Skeletal muscle tissue (tissue), 3 donors: ENCODE measurements at regions not wholly inside any gene's neighbourhood (a gene's known extent, or its start where the extent isn't known, plus 50 kb on each side); places are given as distances from the start of the nearest gene placed in this dataset.

Source experiments
- H3K27ac ChIP-seq: one replicate; pipeline ENCODE4 v1.7.0; 2013; ENCODE audit warnings: mild to moderate bottlenecking, low read depth, low read length, inconsistent platforms
- H3K27me3 ChIP-seq, 3 donors: one replicate each; pipeline ENCODE4 v1.7.0; 2013; ENCODE audit warnings: low read length in 3 of 3; ENCODE audit not compliant: control insufficient read depth in 3 of 3, insufficient read depth in 3 of 3
- H3K36me3 ChIP-seq, 3 donors: one replicate each; pipeline ENCODE4 v1.7.0; 2013; ENCODE audit warnings: low read length in 3 of 3; ENCODE audit not compliant: control insufficient read depth in 3 of 3, insufficient read depth in 3 of 3
- H3K4me1 ChIP-seq, 3 donors: one replicate each; pipeline ENCODE4 v1.7.0; 2013; ENCODE audit warnings: low read length in 3 of 3, mild to moderate bottlenecking in 3 of 3; ENCODE audit not compliant: control insufficient read depth in 3 of 3, insufficient read depth in 3 of 3
- H3K4me3 ChIP-seq, 3 donors: one replicate each; pipeline ENCODE4 v1.7.0; 2013; ENCODE audit warnings: low read length in 3 of 3
- H3K9ac ChIP-seq, 3 donors: one replicate each; pipeline ENCODE4 v1.7.0; 2013; ENCODE audit warnings: low read length in 3 of 3, mild to moderate bottlenecking in 3 of 3, moderate library complexity in 2 of 3, low read depth in 1 of 3
- H3K9me3 ChIP-seq, 3 donors: one replicate each; pipeline ENCODE4 v1.7.0; 2013; ENCODE audit warnings: low read length in 3 of 3; ENCODE audit not compliant: control insufficient read depth in 3 of 3
- donor health status: Osteomylitis.

- Histone ChIP-seq H3K9me3 (no peaks in the 10 kb centered on the region), H3K4me3 (no peak overlapping the region), H3K4me1 (no peaks in the 10 kb centered on the region), H3K9ac (no peak overlapping the region), H3K27ac (no peak overlapping the region), H3K27me3 (no peaks in the 10 kb centered on the region), H3K36me3 (no peaks in the 10 kb centered on the region)
Observed at GRCh38 chr10:9024210-9024609, 969.7 kb downstream of the GATA3 start.

GRCh38 chr10:9028231-9028630, 973.7 kb downstream of the GATA3 start:
- no peaks in the 10 kb centered on the region for H3K9me3 ChIP-seq
- H3K36me3 ChIP-seq, result no peaks in the 10 kb centered on the region
- no peak overlapping the region for H3K9ac ChIP-seq
- no peaks in the 10 kb centered on the region for H3K27me3 ChIP-seq
- H3K27ac ChIP-seq, result no peak overlapping the region
- H3K4me1 ChIP-seq, result no peaks in the 10 kb centered on the region
- H3K4me3 ChIP-seq, result no peak overlapping the region

DNA sequence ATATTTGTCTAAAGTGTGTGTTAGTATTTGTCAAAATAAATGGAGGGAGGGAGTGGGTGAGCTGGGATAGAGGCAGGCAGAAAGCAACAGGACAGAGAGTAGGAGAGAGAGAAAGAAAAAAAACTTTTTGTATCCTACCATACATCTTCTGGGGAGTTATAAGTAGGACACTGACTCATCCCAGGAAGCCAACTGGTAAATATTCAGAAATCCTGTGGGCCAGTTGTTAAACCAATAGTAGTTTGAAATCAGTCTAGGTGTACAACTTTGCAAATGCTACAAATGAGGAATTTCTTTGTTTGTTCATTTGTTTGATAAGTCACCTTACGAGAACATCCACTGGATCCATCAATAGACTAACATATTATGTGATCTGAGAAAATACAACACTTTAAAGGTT, 980.9 kb downstream of the GATA3 start:
- Histone ChIP-seq H3K4me1 (no peaks in the 10 kb centered on the region), H3K9ac (no peak overlapping the region), H3K36me3 (no peaks in the 10 kb centered on the region), H3K27me3 (no peaks in the 10 kb centered on the region), H3K9me3 (no peaks in the 10 kb centered on the region), H3K27ac (no peak overlapping the region), H3K4me3 (no peak overlapping the region)

- Histone ChIP-seq H3K36me3 (no peaks in the 10 kb centered on the region), H3K4me1 (no peaks in the 10 kb centered on the region), H3K9ac (no peak overlapping the region), H3K9me3 (no peaks in the 10 kb centered on the region), H3K27me3 (no peaks in the 10 kb centered on the region), H3K4me3 (no peak overlapping the region), H3K27ac (no peak overlapping the region)
Observed at GRCh38 chr10:9036711-9037204, 982.3 kb downstream of the GATA3 start.

DNA sequence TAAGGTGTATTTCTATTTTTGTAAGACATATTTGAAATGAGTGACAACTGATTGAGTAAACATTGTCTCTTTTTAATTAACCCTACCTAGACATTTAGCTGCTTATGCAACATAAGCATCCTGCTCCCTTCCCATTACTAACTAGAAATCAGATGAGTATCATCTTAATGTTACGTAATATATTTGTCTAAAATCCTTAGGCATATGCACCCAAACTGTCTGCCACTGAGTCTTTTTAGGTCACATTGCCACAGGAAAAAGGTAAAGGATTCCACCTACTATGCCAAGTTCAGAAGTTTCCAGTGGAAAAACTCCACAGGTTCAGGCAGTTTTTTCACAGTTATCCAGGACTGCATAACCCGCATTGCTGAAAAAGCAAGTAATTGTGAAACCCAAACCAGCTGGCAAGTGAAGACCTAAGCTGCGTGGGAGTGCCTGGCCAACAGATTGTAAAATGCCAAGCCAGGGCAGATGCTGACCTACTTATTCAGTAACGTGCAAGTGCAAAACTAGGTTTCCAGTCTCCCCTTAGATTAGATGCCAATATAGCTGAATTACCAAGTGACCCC, 983.7 kb downstream of the GATA3 start:
- Histone ChIP-seq H3K27me3 (no peaks in the 10 kb centered on the region), H3K4me1 (no peaks in the 10 kb centered on the region), H3K27ac (no peak overlapping the region), H3K36me3 (no peaks in the 10 kb centered on the region), H3K9ac (no peak overlapping the region), H3K4me3 (no peak overlapping the region), H3K9me3 (no peaks in the 10 kb centered on the region)

- no peaks in the 10 kb centered on the region for H3K4me1 ChIP-seq
- H3K9ac ChIP-seq, result no peak overlapping the region
- no peak overlapping the region for H3K27ac ChIP-seq
- H3K36me3 ChIP-seq, result no peaks in the 10 kb centered on the region
- no peaks in the 10 kb centered on the region for H3K9me3 ChIP-seq
- H3K4me3 ChIP-seq, result no peak overlapping the region
- no peaks in the 10 kb centered on the region for H3K27me3 ChIP-seq
Observed at GRCh38 chr10:9043466-9043865, 989.0 kb downstream of the GATA3 start.

- H3K36me3 ChIP-seq, result no peaks in the 10 kb centered on the region
- H3K27me3 ChIP-seq, result no peaks in the 10 kb centered on the region
- H3K9me3 ChIP-seq, result no peaks in the 10 kb centered on the region
Observed at GRCh38 chr10:9045311-9045710, 990.8 kb downstream of the GATA3 start.

GRCh38 chr10:9051328-9051974, 997.0 kb downstream of the GATA3 start:
- no peak overlapping the region for H3K27ac ChIP-seq
- no peaks in the 10 kb centered on the region for H3K4me1 ChIP-seq
- H3K4me3 ChIP-seq, result no peak overlapping the region
- H3K9me3 ChIP-seq, result no peaks in the 10 kb centered on the region
- H3K27me3 ChIP-seq, result no peaks in the 10 kb centered on the region
- H3K36me3 ChIP-seq, result no peaks in the 10 kb centered on the region
- no peak overlapping the region for H3K9ac ChIP-seq

More at GRCh38 chr10:9045311-9045710, 990.8 kb downstream of the GATA3 start:
- H3K4me3 ChIP-seq, result no peak overlapping the region
- H3K9ac ChIP-seq, result no peak overlapping the region
- no peak overlapping the region for H3K27ac ChIP-seq
- no peaks in the 10 kb centered on the region for H3K4me1 ChIP-seq

- Histone ChIP-seq H3K9ac (no peak overlapping the region), H3K36me3 (no peaks in the 10 kb centered on the region), H3K27me3 (no peaks in the 10 kb centered on the region), H3K4me3 (no peak overlapping the region), H3K4me1 (no peaks in the 10 kb centered on the region), H3K27ac (no peak overlapping the region), H3K9me3 (no peaks in the 10 kb centered on the region)
Observed at GRCh38 chr10:9052767-9053166, 998.3 kb downstream of the GATA3 start.

GRCh38 chr10:9056521-9056920, 1002.0 kb downstream of the GATA3 start:
- Histone ChIP-seq H3K9me3 (no peaks in the 10 kb centered on the region), H3K4me1 (no peaks in the 10 kb centered on the region), H3K4me3 (no peak overlapping the region), H3K27me3 (no peaks in the 10 kb centered on the region), H3K27ac (no peak overlapping the region), H3K9ac (no peak overlapping the region), H3K36me3 (no peaks in the 10 kb centered on the region)
